HEK293 (cell line): ENCODE measurements at regions not wholly inside any gene's neighbourhood (a gene's known extent, or its start where the extent isn't known, plus 50 kb on each side); places are given as distances from the start of the nearest gene placed in this dataset.
A peak's percentile ranks its signal among the peaks of the same experiment; 100 is the strongest.

Experiments used
- CTCF ChIA-PET: fragments of 350-600 bp; formaldehyde crosslinking; extraction: SDS; loops from one replicate; lab custom pipeline; 2021; ENCODE audit warnings: antibody characterized with exemption; lab: Yijun Ruan, JAX
- POLR2A ChIA-PET: fragments of 300-600 bp; formaldehyde crosslinking; extraction: SDS; loops from one replicate; lab custom pipeline; 2020; ENCODE audit warnings: antibody characterized with exemption, inconsistent platforms; lab: Yijun Ruan, JAX
- H3K27ac ChIP-seq: fragments of 200-500 bp; sonication (Bioruptor generic); 2 replicates; pipeline ENCODE4 v1.5.1; 2014; ENCODE audit warnings: low read depth, low read length, control low read depth, inconsistent platforms; ENCODE audit errors: extremely low read depth
- H3K36me3 ChIP-seq, 2 experiments: fragments of 200-500 bp in 1 of 2; sonication (Bioruptor generic) in 1 of 2; 1 replicate in 1 of 2; 2 replicates in 1 of 2; pipeline ENCODE4 v1.5.1; 2014 to 2017; ENCODE audit warnings: inconsistent platforms in 2 of 2, low read length in 2 of 2; ENCODE audit not compliant: control insufficient read depth in 2 of 2, insufficient read depth in 1 of 2
- H3K4me1 ChIP-seq: fragments of 200-500 bp; sonication (Bioruptor generic); 2 replicates; pipeline ENCODE4 v1.5.1; 2014; ENCODE audit warnings: mild to moderate bottlenecking, low read length, inconsistent platforms; ENCODE audit not compliant: control insufficient read depth, insufficient read depth
- H3K4me3 ChIP-seq: 2 replicates; pipeline ENCODE4 v1.5.1; 2011; ENCODE audit warnings: low read depth, mild to moderate bottlenecking, control low read depth, low read length, moderate library complexity
- H3K9me3 ChIP-seq: fragments of 200-500 bp; sonication (Bioruptor generic); 2 replicates; pipeline ENCODE4 v1.5.1; 2014; ENCODE audit warnings: low read depth, low read length, inconsistent platforms; ENCODE audit not compliant: control insufficient read depth, insufficient read depth
- ATF2 ChIP-seq: fragments of 450-650 bp; formaldehyde crosslinking; IDR thresholded peaks from 2 replicates; pipeline ENCODE4 v1.5.1; 2016; ENCODE audit warnings: missing biosample characterization, missing genetic modification characterization, low read depth
- GLI4 ChIP-seq: fragments of 450-650 bp; formaldehyde crosslinking; IDR thresholded peaks from 2 replicates; pipeline ENCODE4 v1.5.1; 2016; ENCODE audit warnings: missing biosample characterization, missing genetic modification characterization
- INSM2 ChIP-seq: fragments of 450-650 bp; formaldehyde crosslinking; IDR thresholded peaks from 2 replicates; pipeline ENCODE4 v1.5.1; 2016; ENCODE audit warnings: missing biosample characterization, missing genetic modification characterization
- KLF1 ChIP-seq: fragments of 450-650 bp; formaldehyde crosslinking; IDR thresholded peaks from 2 replicates; pipeline ENCODE4 v1.5.1; 2016; ENCODE audit warnings: missing biosample characterization, missing genetic modification characterization
- OSR2 ChIP-seq: fragments of 450-650 bp; formaldehyde crosslinking; IDR thresholded peaks from 2 replicates; pipeline ENCODE4 v1.5.1; 2016; ENCODE audit warnings: missing biosample characterization, missing genetic modification characterization
- PRDM10 ChIP-seq: fragments of 450-650 bp; formaldehyde crosslinking; IDR thresholded peaks from 2 replicates; pipeline ENCODE4 v1.5.1; 2016; ENCODE audit warnings: missing biosample characterization, missing genetic modification characterization
- RBAK ChIP-seq: fragments of 450-650 bp; formaldehyde crosslinking; IDR thresholded peaks from 2 replicates; pipeline ENCODE4 v1.5.1; 2016; ENCODE audit warnings: missing biosample characterization, missing genetic modification characterization
- ZBTB17 ChIP-seq: fragments of 450-650 bp; formaldehyde crosslinking; IDR thresholded peaks from 2 replicates; pipeline ENCODE4 v1.5.1; 2016; ENCODE audit warnings: missing biosample characterization, missing genetic modification characterization
- ZBTB26 ChIP-seq: fragments of 450-650 bp; formaldehyde crosslinking; optimal IDR thresholded peaks from 2 replicates; pipeline ENCODE3; 2016; ENCODE audit warnings: missing biosample characterization, mild to moderate bottlenecking, missing genetic modification characterization
- ZBTB44 ChIP-seq: fragments of 450-650 bp; IDR thresholded peaks from 2 replicates; pipeline ENCODE4 v1.5.1; 2018; ENCODE audit warnings: missing biosample characterization, mild to moderate bottlenecking, missing genetic modification characterization
- ZBTB7A ChIP-seq: fragments of 450-650 bp; formaldehyde crosslinking; IDR thresholded peaks from 2 replicates; pipeline ENCODE4 v1.5.1; 2016; ENCODE audit warnings: low read depth, missing biosample characterization, missing genetic modification characterization
- ZNF132 ChIP-seq: fragments of 450-650 bp; formaldehyde crosslinking; IDR thresholded peaks from 2 replicates; pipeline ENCODE4 v1.5.1; 2017; ENCODE audit warnings: missing biosample characterization, missing genetic modification characterization, borderline replicate concordance
- ZNF302 ChIP-seq: fragments of 450-650 bp; formaldehyde crosslinking; IDR thresholded peaks from 2 replicates; pipeline ENCODE4 v1.5.1; 2016; ENCODE audit warnings: missing biosample characterization, missing genetic modification characterization, low read depth
- ZNF324 ChIP-seq: fragments of 450-650 bp; formaldehyde crosslinking; IDR thresholded peaks from 2 replicates; pipeline ENCODE4 v1.5.1; 2016; ENCODE audit warnings: missing biosample characterization, missing genetic modification characterization
- ZNF48 ChIP-seq: fragments of 450-650 bp; formaldehyde crosslinking; IDR thresholded peaks from 2 replicates; pipeline ENCODE4 v1.5.1; 2016; ENCODE audit warnings: missing biosample characterization, missing genetic modification characterization
- ZNF529 ChIP-seq: fragments of 450-650 bp; formaldehyde crosslinking; IDR thresholded peaks from 2 replicates; pipeline ENCODE4 v1.5.1; 2017; ENCODE audit warnings: missing genetic modification characterization, missing biosample characterization; ENCODE audit not compliant: insufficient replicate concordance
- ZNF600 ChIP-seq: fragments of 450-650 bp; formaldehyde crosslinking; IDR thresholded peaks from 2 replicates; pipeline ENCODE4 v1.5.1; 2016; ENCODE audit warnings: missing biosample characterization, missing genetic modification characterization
- ZNF623 ChIP-seq: fragments of 450-650 bp; formaldehyde crosslinking; IDR thresholded peaks from 2 replicates; pipeline ENCODE4 v1.5.1; 2016; ENCODE audit warnings: missing biosample characterization, missing genetic modification characterization
- ZNF658 ChIP-seq: fragments of 450-650 bp; formaldehyde crosslinking; IDR thresholded peaks from 2 replicates; pipeline ENCODE4; 2016; ENCODE audit warnings: missing biosample characterization, missing genetic modification characterization
- ZNF670 ChIP-seq: fragments of 450-650 bp; formaldehyde crosslinking; IDR thresholded peaks from 2 replicates; pipeline ENCODE4 v1.5.1; 2016; ENCODE audit warnings: missing biosample characterization, missing genetic modification characterization, low read depth
- ZNF707 ChIP-seq: fragments of 450-650 bp; formaldehyde crosslinking; IDR thresholded peaks from 2 replicates; pipeline ENCODE4 v1.5.1; 2016; ENCODE audit warnings: missing biosample characterization, missing genetic modification characterization

- H3K27ac ChIP-seq, result no peak overlapping the region
- ChIA-PET CTCF (no interaction called here), POLR2A (no interaction called here)
Measured at GRCh38 chr2:64400105-64400728, 53.7 kb upstream of the LGALSL start.

GRCh38 chr2:64400733-64401528 lies 53.0 kb upstream of the LGALSL start:
- peaks cover 15% of the 10 kb centered on the region for H3K4me1 ChIP-seq
- no peaks in the 10 kb centered on the region for H3K36me3 ChIP-seq
- ChIA-PET CTCF (no interaction called here), POLR2A (no interaction called here)
- H3K4me3 ChIP-seq, result no peak overlapping the region
- H3K9me3 ChIP-seq, result no peaks in the 10 kb centered on the region
- H3K27ac ChIP-seq, result no peak overlapping the region
- TF ChIP-seq GLI4 (tag by site-specific recombination), result no peak
- TF ChIP-seq INSM2 (tag by site-specific recombination), result no peak
- 0 out of 2 replicates have a peak, but pooled peaks have one; percentile 45 for TF ChIP-seq KLF1
- TF ChIP-seq ATF2 (tag by site-specific recombination), result no peak
- no peak for TF ChIP-seq ZNF658 (tag by site-specific recombination)
- TF ChIP-seq ZNF324 (tag by site-specific recombination), result no peak

More at GRCh38 chr2:64400105-64400728, 53.7 kb upstream of the LGALSL start:
- no peaks in the 10 kb centered on the region for H3K36me3 ChIP-seq
- TF ChIP-seq ZNF48 (tag by site-specific recombination), result no peak
- TF ChIP-seq PRDM10 (tag by site-specific recombination), result peak; percentile 71
- no peak for TF ChIP-seq ZBTB44 (tag by site-specific recombination)
- TF ChIP-seq, all 188 proteins: peak for 1
- Histone ChIP-seq H3K4me3 (no peak overlapping the region), H3K4me1 (peaks cover 15% of the 10 kb centered on the region), H3K9me3 (no peaks in the 10 kb centered on the region)

- H3K27ac ChIP-seq, result no peak overlapping the region
- ChIA-PET POLR2A (no interaction called here), CTCF (no interaction called here)
- peaks cover 15% of the 10 kb centered on the region for H3K4me1 ChIP-seq
- H3K36me3 ChIP-seq, result no peaks in the 10 kb centered on the region
- H3K9me3 ChIP-seq, result no peaks in the 10 kb centered on the region
- H3K4me3 ChIP-seq, result no peak overlapping the region
- TF ChIP-seq ZBTB17 (tag by site-specific recombination) (no peak), ZNF670 (tag by site-specific recombination) (no peak), ZBTB7A (tag by site-specific recombination) (no peak), ZNF623 (tag by site-specific recombination) (no peak), OSR2 (tag by site-specific recombination) (peak; percentile 58), ZNF132 (tag by site-specific recombination) (no peak), ZNF302 (tag by site-specific recombination) (no peak), ZNF529 (no peak), ZNF707 (no peak), ZNF600 (tag by site-specific recombination) (no peak), ZBTB26 (tag by site-specific recombination) (no peak), RBAK (no peak)
Measured at GRCh38 chr2:64401529-64401880, 52.5 kb upstream of the LGALSL start.
